Pancreas (tissue), 10 donors: ENCODE measurements at regions not wholly inside any gene's neighbourhood (a gene's known extent, or its start where the extent isn't known, plus 50 kb on each side); places are given as distances from the start of the nearest gene placed in this dataset.

Source experiments
- ATAC-seq, 4 donors: fragments of 200-7000 bp; cut with Tn5 transposase; one replicate each; pipeline versions ENCODE4 v1.8.0 to v1.9.1; 2020; ENCODE audit warnings: mild to moderate bottlenecking in 4 of 4, moderate library complexity in 4 of 4
- DNase-seq, 6 donors: peaks; one replicate each; pipeline ENCODE4 v3.0.0-alpha.2; 2020
- FAIRE-seq: peaks from 2 replicates; lab custom pipeline; 2012; peaks lifted over from hg19 to GRCh38; lab: Jason Lieb, UNC
- H3K27ac ChIP-seq, 4 donors: fragments of 200-600 bp; sonication (generic); 1 replicate in 3 of 4; 2 replicates in 1 of 4; pipeline versions ENCODE4 v1.5.0 to v1.8.0; 2020
- H3K27me3 ChIP-seq, 4 donors: fragments of 200-600 bp; one replicate each; pipeline ENCODE4 v1.8.0; 2021
- H3K36me3 ChIP-seq, 3 donors: fragments of 200-600 bp; sonication (generic) in 1 of 3; one replicate each; pipeline versions ENCODE4 v1.5.0 to v1.8.0; 2020 to 2021
- H3K4me1 ChIP-seq, 3 donors: fragments of 200-600 bp; one replicate each; pipeline ENCODE4 v1.8.0; 2021
- H3K4me3 ChIP-seq, 4 donors: fragments of 200-600 bp; sonication (generic) in 2 of 4; one replicate each; pipeline versions ENCODE4 v1.5.0 to v1.8.0; 2020 to 2021
- H3K9me3 ChIP-seq, 4 donors: fragments of 200-600 bp; one replicate each; pipeline ENCODE4 v1.8.0; 2021
- CTCF ChIP-seq, 4 donors: fragments of 200-600 bp; sonication (generic) in 3 of 4; IDR thresholded peaks; one replicate each; pipeline versions ENCODE4 v1.5.0 to v1.8.0; 2021; ENCODE audit warnings: antibody characterized with exemption in 4 of 4
- WGBS, 2 donors: extraction: QIAGEN DNeasy Blood & Tissue Kit; methylation state at CpG; one replicate each; pipeline ENCODE4 v1.1.7; 2013; 5-methylcytosine and 5-hydroxymethylcytosine counted together
- intact Hi-C, 3 donors: fragments of 100-400 bp; cut with DNase I; formaldehyde crosslinking; loops; one replicate each; pipeline versions ENCODE4 v1.11.1 to v1.14.2; 2022
- donor health status: healthy with polysubstance abuse.
- donor health status: DM: no; HTN: no; CAD: no; lungs with moderate emphysema.
- donor health status: DM: no; HTN: no; CAD: no.
- donor health status: control.
- donor health status: control.
- donor health status: Bipolar disorder and iron deficiency.
- donor health status: DM: yes; HTN: yes; CAD: no.
- donor health status: DM: no; HTN: no; CAD: no.
- donor health status: DM: no; HTN: no; CAD: no.
- donor health status: DM: yes; HTN: yes; CAD: no.

- WGBS, 2 donors = 72 to 79% methylated on average over 1 of the region's 1 CpG
- H3K4me1 ChIP-seq = peaks cover 0 to 6% (median 0%) of the 10 kb centered on the region in 3 donors
- no peaks in the 10 kb centered on the region for H3K9me3 ChIP-seq
- TF ChIP-seq CTCF (IDR thresholded peaks at IDR 0.05) = no peak
- H3K4me3 ChIP-seq = no peak overlapping the region
- intact Hi-C loops = no loop called here
- no peak for ATAC-seq
- DNase-seq = no peak
- H3K27me3 ChIP-seq = no peaks in the 10 kb centered on the region
- H3K36me3 ChIP-seq = no peaks in the 10 kb centered on the region
- no peak overlapping the region for H3K27ac ChIP-seq
- no peak for FAIRE-seq
These were observed 886.0 kb upstream of the CHAC2 start for GRCh38 chr2:52881606-52882005.

GRCh38 chr2:52880872-52881271, 886.7 kb upstream of the CHAC2 start:
- FAIRE-seq (no peak), ATAC-seq (no peak), DNase-seq (no peak)
- intact Hi-C loops = no loop called here
- H3K27ac ChIP-seq = no peak overlapping the region
- no peaks in the 10 kb centered on the region for H3K36me3 ChIP-seq
- H3K27me3 ChIP-seq = no peaks in the 10 kb centered on the region
- TF ChIP-seq CTCF (IDR thresholded peaks at IDR 0.05) = no peak
- WGBS, 2 donors = 86 to 94% methylated on average over 3 of the region's 3 CpGs
- H3K4me1 ChIP-seq = peaks cover 0 to 6% (median 0%) of the 10 kb centered on the region in 3 donors
- no peaks in the 10 kb centered on the region for H3K9me3 ChIP-seq
- H3K4me3 ChIP-seq = no peak overlapping the region

- Histone ChIP-seq H3K9me3 (no peaks in the 10 kb centered on the region), H3K4me3 (no peak overlapping the region), H3K4me1 (peaks cover 0 to 6% (median 0%) of the 10 kb centered on the region in 3 donors), H3K27ac (no peak overlapping the region), H3K36me3 (no peaks in the 10 kb centered on the region), H3K27me3 (no peaks in the 10 kb centered on the region)
- ATAC-seq (no peak), DNase-seq (no peak), FAIRE-seq (no peak)
- WGBS, 2 donors = 84 to 85% methylated on average over 4 of the region's 4 CpGs
- intact Hi-C loops = no loop called here
- TF ChIP-seq CTCF (IDR thresholded peaks at IDR 0.05) = no peak
These were observed 888.0 kb upstream of the CHAC2 start for GRCh38 chr2:52879561-52879960.

- H3K27ac ChIP-seq = no peak overlapping the region
- H3K36me3 ChIP-seq = no peaks in the 10 kb centered on the region
- no peak for TF ChIP-seq CTCF (IDR thresholded peaks at IDR 0.05)
- intact Hi-C loops = no loop called here
- 38 to 50% methylated on average over 1 of the region's 1 CpG for WGBS, 2 donors
- DNase-seq (no peak), ATAC-seq (peak; percentile 89 to 91 (median 91)), FAIRE-seq (no peak)
- H3K9me3 ChIP-seq = no peaks in the 10 kb centered on the region
- no peaks in the 10 kb centered on the region for H3K27me3 ChIP-seq
- H3K4me1 ChIP-seq = peaks cover 0 to 6% (median 0%) of the 10 kb centered on the region in 3 donors
- H3K4me3 ChIP-seq = no peak overlapping the region
These were observed 889.9 kb upstream of the CHAC2 start for GRCh38 chr2:52877703-52878102.

- Histone ChIP-seq H3K9me3 (no peaks in the 10 kb centered on the region), H3K27ac (no peak overlapping the region), H3K4me3 (no peak overlapping the region), H3K27me3 (no peaks in the 10 kb centered on the region), H3K36me3 (no peaks in the 10 kb centered on the region), H3K4me1 (peaks cover 0 to 6% (median 0%) of the 10 kb centered on the region in 3 donors)
- no peak for TF ChIP-seq CTCF (IDR thresholded peaks at IDR 0.05)
- no peak for FAIRE-seq
- 70 to 74% methylated on average over 6 of the region's 6 CpGs for WGBS, 2 donors
- no peak for DNase-seq
- ATAC-seq = no peak
- intact Hi-C loops = no loop called here
These were observed 893.0 kb upstream of the CHAC2 start for GRCh38 chr2:52874466-52875106.
